Suppressor macrophage (primary cell): ENCODE measurements at regions not wholly inside any gene's neighbourhood (a gene's known extent, or its start where the extent isn't known, plus 50 kb on each side); places are given as distances from the start of the nearest gene placed in this dataset.

Experiments used
- DNase-seq, 4 experiments: peaks; one replicate each; pipeline ENCODE4 v3.0.0-alpha.2; 2020 to 2022

GRCh38 chr4:125365731-125366130 lies 51.0 kb downstream of the FAT4 start:
- DNase-seq, result no peak

GRCh38 chr4:125368146-125368545 lies 53.4 kb downstream of the FAT4 start:
- no peak for DNase-seq

GRCh38 chr4:125368671-125369081 lies 53.9 kb downstream of the FAT4 start:
- DNase-seq, result no peak

GRCh38 chr4:125369098-125369497 lies 54.3 kb downstream of the FAT4 start:
- DNase-seq, result no peak

GRCh38 chr4:125370478-125370877 lies 55.7 kb downstream of the FAT4 start:
- DNase-seq, result no peak

- no peak for DNase-seq
These were observed 68.2 kb downstream of the FAT4 start for GRCh38 chr4:125382995-125383394.

- no peak for DNase-seq
These were observed 73.0 kb downstream of the FAT4 start for GRCh38 chr4:125387770-125388169.

GRCh38 chr4:125388613-125389012 lies 73.9 kb downstream of the FAT4 start:
- no peak for DNase-seq

- DNase-seq, result no peak
These were observed 75.0 kb downstream of the FAT4 start for GRCh38 chr4:125389713-125390112.

GRCh38 chr4:125390126-125390525 lies 75.4 kb downstream of the FAT4 start:
- no peak for DNase-seq

GRCh38 chr4:125390727-125391126 lies 76.0 kb downstream of the FAT4 start:
- DNase-seq, result no peak

- no peak for DNase-seq
These were observed 77.9 kb downstream of the FAT4 start for GRCh38 chr4:125392694-125393093.

- DNase-seq, result no peak
These were observed 79.1 kb downstream of the FAT4 start for GRCh38 chr4:125393825-125394224.

- no peak for DNase-seq
These were observed 82.5 kb downstream of the FAT4 start for GRCh38 chr4:125397226-125397625.

- DNase-seq, result no peak
These were observed 83.7 kb downstream of the FAT4 start for GRCh38 chr4:125398263-125399002.

- no peak for DNase-seq
These were observed 86.0 kb downstream of the FAT4 start for GRCh38 chr4:125400756-125401155.

GRCh38 chr4:125401784-125402183 lies 87.0 kb downstream of the FAT4 start:
- DNase-seq, result no peak

GRCh38 chr4:125420526-125420925 lies 105.8 kb downstream of the FAT4 start:
- no peak for DNase-seq

- no peak for DNase-seq
These were observed 106.8 kb downstream of the FAT4 start for GRCh38 chr4:125421547-125421946.

GRCh38 chr4:125423124-125423523 lies 108.4 kb downstream of the FAT4 start:
- no peak for DNase-seq

- no peak for DNase-seq
These were observed 114.1 kb downstream of the FAT4 start for GRCh38 chr4:125428832-125429231.

- no peak for DNase-seq
These were observed 115.3 kb downstream of the FAT4 start for GRCh38 chr4:125430086-125430485.

GRCh38 chr4:125432078-125432477 lies 117.3 kb downstream of the FAT4 start:
- no peak for DNase-seq

GRCh38 chr4:125433453-125433852 lies 118.7 kb downstream of the FAT4 start:
- DNase-seq, result no peak

- no peak for DNase-seq
These were observed 119.4 kb downstream of the FAT4 start for GRCh38 chr4:125434136-125434535.
